ENCODE measurements at regions not wholly inside any gene's neighbourhood (a gene's known extent, or its start where the extent isn't known, plus 50 kb on each side); places are given as distances from the start of the nearest gene placed in this dataset.
A peak's percentile ranks its signal among the peaks of the same experiment; 100 is the strongest.
"Not testable (repeated sequence)": the region's sequence is repeated elsewhere in the genome, so short reads cannot be mapped to it uniquely, and the experiment has no call there.

DNA sequence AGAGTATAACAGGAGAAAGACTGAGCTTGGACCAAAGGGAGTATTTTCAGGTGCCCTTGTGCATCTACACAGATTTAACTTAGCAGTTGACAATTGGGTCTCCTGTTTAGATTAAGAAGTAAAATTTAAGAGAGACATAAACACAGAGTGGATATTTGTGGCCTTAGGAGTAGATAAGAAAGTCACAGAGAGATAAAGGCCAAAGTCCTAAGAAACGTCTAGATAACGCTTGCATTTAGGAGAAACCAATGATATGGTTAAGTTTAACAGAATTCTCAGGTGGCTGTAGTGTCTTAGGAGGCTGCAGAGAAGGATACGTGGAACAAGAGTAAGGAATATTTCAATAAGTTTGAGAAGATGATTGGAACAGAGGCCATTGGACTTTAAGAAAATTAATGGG lies 155.0 kb upstream of the DAB2 start:
- no peak for DNase-seq

- DNase-seq: peak; percentile 8
Measured at GRCh38 chr5:39578887-39579497, 154.2 kb upstream of the DAB2 start.

- no peak for DNase-seq
Measured at GRCh38 chr5:39577529-39577928, 152.7 kb upstream of the DAB2 start.

GRCh38 chr5:39570403-39571027 lies 145.7 kb upstream of the DAB2 start:
- peak; percentile 38 for DNase-seq

DNA sequence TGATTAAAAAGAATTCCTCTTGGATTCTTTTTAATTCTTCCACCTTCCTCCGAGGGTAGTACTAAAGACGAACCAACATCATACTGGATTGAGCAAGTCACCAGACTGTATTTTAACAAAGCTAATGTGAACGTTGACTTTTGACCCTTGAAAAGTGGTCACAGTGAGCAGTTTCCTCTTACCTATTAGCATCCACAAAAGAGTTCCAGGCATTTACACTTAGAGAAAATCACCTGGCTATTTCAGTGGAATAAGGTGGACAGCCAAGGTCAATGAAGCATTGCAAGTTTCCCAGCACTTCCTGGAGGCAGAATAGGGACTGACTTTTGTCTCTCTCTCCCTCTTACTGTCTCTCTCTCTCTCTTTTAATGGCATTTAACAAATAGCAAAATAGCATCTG lies 145.1 kb upstream of the DAB2 start:
- DNase-seq: no peak

GRCh38 chr5:39566891-39567290 lies 142.1 kb upstream of the DAB2 start:
- no peak for DNase-seq

DNA sequence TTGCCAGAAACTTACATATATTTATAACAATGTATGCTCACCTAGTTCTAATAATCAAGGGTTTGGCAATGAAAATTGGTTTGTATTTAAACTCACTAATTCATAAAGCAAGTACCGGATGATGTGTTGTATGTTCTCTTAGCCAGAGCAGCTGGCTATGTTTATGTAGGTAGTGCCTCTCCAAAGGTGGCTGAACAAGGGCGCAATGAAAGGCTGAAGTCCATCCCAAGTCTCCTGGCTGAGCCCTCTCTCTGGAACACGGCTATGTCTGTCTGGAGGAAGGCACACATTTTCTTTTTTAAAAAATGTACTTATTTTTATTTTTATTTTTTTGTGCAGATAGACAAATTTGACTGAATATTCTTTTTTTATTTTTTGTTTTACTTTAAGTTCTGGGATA lies 141.2 kb upstream of the DAB2 start:
- DNase-seq: no peak

GRCh38 chr5:39561421-39561820 lies 136.6 kb upstream of the DAB2 start:
- no peak for DNase-seq

DNA sequence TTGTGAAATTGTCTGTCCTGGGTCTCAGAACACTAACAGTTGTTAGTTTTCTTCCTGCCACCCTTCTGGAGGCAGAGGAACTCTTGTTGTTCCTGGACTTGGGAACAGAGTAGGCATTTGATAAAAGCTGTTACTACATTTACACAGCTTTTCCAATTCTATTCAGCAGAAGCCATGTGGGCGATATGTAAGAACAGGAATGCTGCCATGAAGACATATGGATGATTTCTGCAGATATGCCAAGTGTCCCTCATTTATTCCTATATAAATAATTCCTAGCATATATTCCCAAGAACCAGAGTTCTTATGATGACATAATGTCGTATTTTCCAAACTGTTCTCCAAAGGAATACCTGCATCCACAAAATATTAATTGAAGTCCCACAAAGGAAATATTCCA lies 135.9 kb upstream of the DAB2 start:
- DNase-seq: no peak

DNA sequence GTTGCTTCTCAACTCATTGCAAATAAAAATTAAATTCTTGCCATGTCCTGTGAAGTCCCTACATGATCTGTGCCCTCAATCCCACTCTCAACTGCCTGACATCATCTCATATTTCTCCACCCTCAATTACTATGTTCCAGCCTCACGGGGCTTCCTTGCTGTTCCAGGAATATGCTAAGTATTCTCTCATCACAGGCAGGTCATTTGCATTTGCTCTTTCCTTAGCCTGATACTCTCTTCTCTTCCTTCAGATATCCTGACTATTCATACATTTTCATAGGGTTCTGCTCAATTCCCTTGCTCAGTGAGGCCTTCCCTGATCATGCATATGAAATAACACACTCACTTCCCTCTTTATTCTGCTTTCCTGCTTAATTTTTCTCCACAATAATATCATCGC lies 135.1 kb upstream of the DAB2 start:
- no peak for DNase-seq

DNA sequence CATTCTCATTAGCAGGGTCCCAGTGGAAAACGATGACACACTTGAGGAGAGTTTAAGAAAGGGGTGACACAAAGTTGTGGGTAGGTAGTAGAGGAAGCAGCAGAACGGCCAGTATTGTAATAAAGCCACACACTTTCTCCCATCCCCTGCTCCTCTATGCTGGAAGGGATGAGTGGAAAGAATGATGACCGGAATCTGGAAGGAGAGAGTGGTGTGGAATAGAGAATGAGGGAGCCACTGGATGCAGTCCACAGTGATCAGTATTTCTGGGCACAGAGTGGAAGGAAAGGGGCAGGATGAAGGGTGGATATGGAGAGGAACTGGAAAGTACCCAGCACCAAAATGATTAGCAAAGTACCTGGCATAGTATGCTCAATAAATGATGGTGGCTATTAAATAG lies 133.8 kb upstream of the DAB2 start:
- no peak for DNase-seq

GRCh38 chr5:39555788-39556187 lies 131.0 kb upstream of the DAB2 start:
- DNase-seq: no peak

GRCh38 chr5:39547553-39548154 lies 122.9 kb upstream of the DAB2 start:
- DNase-seq: peak; percentile 53

GRCh38 chr5:39544941-39545340 lies 120.2 kb upstream of the DAB2 start:
- DNase-seq: no peak

GRCh38 chr5:39543335-39543734 lies 118.6 kb upstream of the DAB2 start:
- DNase-seq: no peak

- no peak for DNase-seq
Measured at GRCh38 chr5:39542511-39543285, 117.9 kb upstream of the DAB2 start.

DNA sequence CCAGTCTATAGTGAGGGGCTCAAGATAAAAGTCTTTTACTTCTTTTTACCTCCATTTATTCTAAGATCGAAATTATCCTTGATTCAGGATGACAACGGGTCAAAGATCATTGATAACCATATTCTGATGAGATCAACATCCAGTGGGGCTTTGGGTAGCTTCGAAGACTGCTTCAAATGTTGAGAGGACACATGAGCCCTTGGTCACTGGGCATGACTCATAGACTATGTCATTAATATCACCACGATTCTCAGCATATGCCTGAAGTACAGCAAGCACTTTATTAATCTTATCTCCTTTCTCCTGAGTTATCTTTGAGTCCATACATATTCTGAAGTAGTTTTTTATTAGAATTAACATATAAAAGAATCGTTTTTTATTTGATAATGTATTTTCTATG lies 117.1 kb upstream of the DAB2 start:
- DNase-seq: no peak

DNA sequence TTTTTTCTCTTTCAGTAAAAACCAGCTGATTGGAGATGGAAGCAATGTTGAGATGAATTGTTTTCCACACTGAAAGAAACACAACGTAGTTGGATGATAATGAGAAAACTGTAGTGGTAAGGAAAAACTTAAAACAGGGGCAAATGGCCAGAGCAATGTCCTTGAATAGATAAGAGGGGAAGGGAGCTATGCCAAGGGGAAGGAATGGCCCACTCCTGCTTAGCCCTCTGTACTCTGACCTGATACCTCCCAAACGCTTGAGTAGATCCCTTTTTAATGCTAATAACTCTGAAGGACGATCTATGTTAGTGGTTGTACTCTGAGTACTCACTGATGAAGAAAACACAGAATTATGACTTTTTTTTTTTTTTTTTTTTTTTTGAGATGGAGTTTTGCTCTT lies 114.7 kb upstream of the DAB2 start:
- no peak for DNase-seq

DNA sequence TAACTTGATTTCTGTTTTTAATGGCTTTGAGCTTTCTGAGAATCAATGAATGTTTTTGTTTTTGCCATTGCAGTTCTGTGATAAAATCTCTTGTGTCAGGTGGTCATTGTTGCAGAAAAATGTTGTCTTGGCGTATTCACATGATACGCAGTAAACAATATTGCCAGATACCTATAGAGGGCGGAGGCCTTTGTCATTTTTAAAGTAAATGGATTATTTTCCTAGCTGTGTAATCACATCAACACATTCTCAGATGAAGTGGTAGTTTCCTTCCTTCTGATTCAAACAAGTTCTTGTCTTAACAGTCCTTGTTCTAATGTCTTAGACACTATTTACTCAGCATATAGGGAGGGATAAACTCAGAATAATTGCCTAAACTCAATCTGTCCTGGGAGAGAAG lies 109.9 kb upstream of the DAB2 start:
- DNase-seq: no peak

DNA sequence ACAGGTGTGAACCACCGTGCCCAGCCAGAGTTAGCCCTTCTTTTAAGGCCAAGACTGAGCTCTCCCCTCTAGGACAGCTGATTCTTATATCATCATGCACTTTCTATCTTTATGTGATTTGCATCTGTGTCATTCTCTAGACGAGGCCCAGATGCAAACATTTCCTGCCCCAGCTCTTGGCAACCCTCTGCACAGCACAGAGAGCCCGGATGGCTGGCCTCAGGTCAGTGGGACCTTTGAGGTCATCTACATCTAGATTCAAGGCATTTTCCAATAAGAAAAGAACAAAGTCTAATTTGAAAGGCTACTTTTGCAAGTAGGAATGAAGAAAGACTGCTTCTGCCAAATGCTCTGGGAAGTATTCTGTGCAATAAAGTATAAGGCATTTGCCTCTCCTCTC lies 109.0 kb upstream of the DAB2 start:
- DNase-seq: no peak

DNA sequence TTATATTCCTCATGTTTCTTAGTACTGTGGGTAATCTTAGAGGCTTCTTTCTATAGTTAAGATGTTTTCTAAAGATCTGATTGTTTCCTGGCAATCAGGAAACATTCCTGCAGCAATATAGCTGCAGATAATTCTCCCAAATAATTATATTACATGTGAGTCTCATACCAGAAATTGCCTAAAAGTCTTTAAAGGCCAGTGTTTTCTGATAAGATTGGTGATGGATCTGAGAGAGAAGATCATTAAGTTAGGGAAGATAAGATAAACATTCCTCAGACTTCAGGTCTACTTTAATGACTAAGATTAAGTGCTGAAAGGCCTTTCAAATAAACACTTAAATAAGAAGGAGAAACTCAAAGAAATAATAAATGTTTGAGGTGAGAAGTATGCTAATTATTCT lies 107.7 kb upstream of the DAB2 start:
- no peak for DNase-seq

DNA sequence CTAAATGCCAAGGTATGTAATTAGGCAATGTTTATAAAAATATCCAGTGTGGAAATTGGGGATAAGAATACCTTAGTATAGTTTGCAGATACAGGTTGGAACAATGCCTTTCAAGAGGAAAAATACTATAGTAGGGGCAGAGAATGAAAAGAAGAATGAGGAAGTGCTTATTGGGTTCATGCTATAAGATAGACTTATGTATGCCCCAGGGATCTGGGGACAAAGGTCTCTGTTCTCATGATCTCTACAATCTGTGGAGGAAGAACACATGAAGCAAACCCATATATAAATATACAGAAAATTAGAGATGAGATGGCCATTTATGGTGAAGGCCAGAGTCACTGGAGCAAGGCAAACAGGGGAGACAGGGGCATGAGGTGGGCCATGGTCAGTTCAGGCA lies 106.5 kb upstream of the DAB2 start:
- no peak for DNase-seq

DNA sequence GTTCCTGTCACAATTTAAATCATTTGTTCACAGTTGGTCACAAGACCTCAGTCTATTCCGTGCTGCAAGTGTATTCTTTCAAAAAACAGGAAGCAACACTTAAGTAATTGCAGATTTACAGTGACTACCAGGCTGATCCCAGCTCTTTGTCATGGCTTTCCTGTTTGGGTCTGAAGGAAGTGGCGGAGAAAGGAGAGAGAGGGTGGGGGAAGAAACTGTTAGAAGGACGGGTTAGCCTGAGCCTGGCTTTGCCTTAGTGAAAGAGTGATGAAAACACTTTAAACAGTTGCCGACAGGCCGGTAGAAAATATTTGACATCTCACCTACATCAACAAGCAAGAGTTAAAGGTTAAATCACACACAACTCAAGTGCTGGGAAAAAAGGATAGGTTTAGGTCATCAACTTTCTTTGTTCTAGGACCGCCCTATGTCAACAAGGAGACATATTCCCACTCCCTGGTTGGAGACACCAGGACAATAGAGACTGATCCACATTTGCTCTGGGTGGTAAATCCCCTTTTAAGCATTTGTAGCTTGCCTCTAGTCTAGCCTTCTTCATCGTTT lies 102.2 kb upstream of the DAB2 start:
- no peak for DNase-seq

- DNase-seq: not testable (repeated sequence)
Measured at GRCh38 chr5:39525781-39526180, 101.0 kb upstream of the DAB2 start.
